HuH-7 (cell line): ENCODE measurements at regions not wholly inside any gene's neighbourhood (a gene's known extent, or its start where the extent isn't known, plus 50 kb on each side); places are given as distances from the start of the nearest gene placed in this dataset.
"Not testable (repeated sequence)": the region's sequence is repeated elsewhere in the genome, so short reads cannot be mapped to it uniquely, and the experiment has no call there.

ENCODE experiments used
- DNase-seq: peaks from one replicate; pipeline ENCODE4 v3.0.0; 2011; ENCODE audit warnings: low spot score

GRCh38 chr20:12113468-12114371 is 196.0 kb downstream of the BTBD3 start:
- DNase-seq, result peak; percentile 23

GRCh38 chr20:12129114-12129513 is 211.4 kb downstream of the BTBD3 start:
- DNase-seq, result not testable (repeated sequence)

- DNase-seq, result not testable (repeated sequence)
Measured at GRCh38 chr20:12129532-12129931, 211.8 kb downstream of the BTBD3 start.

GRCh38 chr20:12130781-12131180 is 213.1 kb downstream of the BTBD3 start:
- DNase-seq, result no peak

- no peak for DNase-seq
Measured at GRCh38 chr20:12133553-12133952, 215.9 kb downstream of the BTBD3 start.

GRCh38 chr20:12145951-12146350 is 228.3 kb downstream of the BTBD3 start:
- DNase-seq, result not testable (repeated sequence)

- no peak for DNase-seq
Measured at GRCh38 chr20:12152996-12153395, 235.3 kb downstream of the BTBD3 start.

- DNase-seq, result no peak
Measured at GRCh38 chr20:12153628-12154027, 235.9 kb downstream of the BTBD3 start.

- no peak for DNase-seq
Measured at GRCh38 chr20:12156252-12156651, 238.6 kb downstream of the BTBD3 start.

GRCh38 chr20:12159261-12159660 is 241.6 kb downstream of the BTBD3 start:
- no peak for DNase-seq

- no peak for DNase-seq
Measured at GRCh38 chr20:12161734-12162133, 244.0 kb downstream of the BTBD3 start.

GRCh38 chr20:12166053-12166717 is 248.5 kb downstream of the BTBD3 start:
- no peak for DNase-seq

GRCh38 chr20:12170406-12170805 is 252.7 kb downstream of the BTBD3 start:
- DNase-seq, result no peak

GRCh38 chr20:12171923-12172524 is 254.3 kb downstream of the BTBD3 start:
- DNase-seq, result no peak

- DNase-seq, result no peak
Measured at GRCh38 chr20:12173347-12174012, 255.8 kb downstream of the BTBD3 start.

- no peak for DNase-seq
Measured at GRCh38 chr20:12175538-12175937, 257.8 kb downstream of the BTBD3 start.

- peak; percentile 23 for DNase-seq
Measured at GRCh38 chr20:12177657-12178293, 260.1 kb downstream of the BTBD3 start.

- DNase-seq, result no peak
Measured at GRCh38 chr20:12179692-12180091, 262.0 kb downstream of the BTBD3 start.

- DNase-seq, result no peak
Measured at GRCh38 chr20:12180107-12180661, 262.5 kb downstream of the BTBD3 start.

GRCh38 chr20:12198281-12198680 is 280.6 kb downstream of the BTBD3 start:
- DNase-seq, result no peak

- DNase-seq, result no peak
Measured at GRCh38 chr20:12199703-12200102, 282.0 kb downstream of the BTBD3 start.
